ENCODE measurements at regions not wholly inside any gene's neighbourhood (a gene's known extent, or its start where the extent isn't known, plus 50 kb on each side); places are given as distances from the start of the nearest gene placed in this dataset.
"Not testable (repeated sequence)": the region's sequence is repeated elsewhere in the genome, so short reads cannot be mapped to it uniquely, and the experiment has no call there.

DNA sequence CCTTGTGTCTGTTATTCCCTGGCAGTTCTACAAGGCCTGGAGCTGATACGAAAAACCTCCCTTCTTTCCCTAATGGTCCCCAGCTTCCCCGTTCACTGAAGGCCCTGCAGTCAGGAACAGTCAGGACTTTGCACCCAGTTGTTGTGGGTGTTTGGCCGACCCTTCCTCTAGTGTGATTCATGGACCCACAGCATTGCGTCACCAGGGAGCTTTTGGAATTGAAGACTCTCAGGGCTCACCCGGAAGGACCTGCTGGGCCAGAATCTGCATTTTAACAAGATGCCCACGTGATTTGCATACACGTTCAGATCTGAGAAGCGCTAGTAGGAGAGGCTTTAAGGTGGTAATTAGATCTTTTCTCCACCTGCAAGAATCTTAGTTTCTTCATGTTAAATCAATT is 136.8 kb upstream of the CCZ1B start:
- TF ChIP-seq, protein P1, sequence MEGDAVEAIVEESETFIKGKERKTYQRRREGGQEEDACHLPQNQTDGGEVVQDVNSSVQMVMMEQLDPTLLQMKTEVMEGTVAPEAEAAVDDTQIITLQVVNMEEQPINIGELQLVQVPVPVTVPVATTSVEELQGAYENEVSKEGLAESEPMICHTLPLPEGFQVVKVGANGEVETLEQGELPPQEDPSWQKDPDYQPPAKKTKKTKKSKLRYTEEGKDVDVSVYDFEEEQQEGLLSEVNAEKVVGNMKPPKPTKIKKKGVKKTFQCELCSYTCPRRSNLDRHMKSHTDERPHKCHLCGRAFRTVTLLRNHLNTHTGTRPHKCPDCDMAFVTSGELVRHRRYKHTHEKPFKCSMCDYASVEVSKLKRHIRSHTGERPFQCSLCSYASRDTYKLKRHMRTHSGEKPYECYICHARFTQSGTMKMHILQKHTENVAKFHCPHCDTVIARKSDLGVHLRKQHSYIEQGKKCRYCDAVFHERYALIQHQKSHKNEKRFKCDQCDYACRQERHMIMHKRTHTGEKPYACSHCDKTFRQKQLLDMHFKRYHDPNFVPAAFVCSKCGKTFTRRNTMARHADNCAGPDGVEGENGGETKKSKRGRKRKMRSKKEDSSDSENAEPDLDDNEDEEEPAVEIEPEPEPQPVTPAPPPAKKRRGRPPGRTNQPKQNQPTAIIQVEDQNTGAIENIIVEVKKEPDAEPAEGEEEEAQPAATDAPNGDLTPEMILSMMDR (IDR thresholded peaks at IDR 0.05; ENCODE audit: insufficient read depth, low read depth, low read length): not testable (repeated sequence)
- not testable (repeated sequence) for TF ChIP-seq EZH2 (IDR thresholded peaks at IDR 0.05; ENCODE audit: insufficient read depth, low read length)

Measured in astrocyte (in vitro differentiated cells and primary cell).